ENCODE measurements at regions not wholly inside any gene's neighbourhood (a gene's known extent, or its start where the extent isn't known, plus 50 kb on each side); places are given as distances from the start of the nearest gene placed in this dataset.

DNA sequence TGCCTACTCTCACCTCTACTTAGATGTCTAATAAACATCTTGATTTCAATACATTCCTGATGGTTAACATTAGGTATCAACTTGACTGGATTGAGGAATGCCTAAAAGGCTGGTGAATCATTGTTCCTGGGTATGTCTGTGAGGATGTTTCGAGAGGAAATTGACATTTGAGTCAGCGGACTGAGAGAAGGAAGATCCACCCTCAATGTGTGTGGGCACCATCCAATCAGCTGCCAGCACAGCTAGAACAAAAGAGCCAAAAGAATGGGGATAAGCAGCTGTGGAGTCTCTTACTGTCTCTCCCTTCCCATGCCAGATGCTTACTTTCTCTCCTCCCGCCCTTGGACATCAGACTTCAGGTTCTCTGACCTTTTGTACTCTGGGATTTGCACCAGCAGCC lies 128.6 kb upstream of the HS3ST5 start:
- no peaks in the 10 kb centered on the region for H3K36me3 ChIP-seq (replicated peaks; ENCODE audit: insufficient read depth, low read length)
- no peaks in the 10 kb centered on the region for H3K4me1 ChIP-seq (ENCODE audit: low read length)
- no peak overlapping the region for H2AFZ ChIP-seq (ENCODE audit: low read length)
- DNase-seq = no peak
- H4K20me1 ChIP-seq (ENCODE audit: insufficient read depth, low read length) = no peaks in the 10 kb centered on the region
- H3K27me3 ChIP-seq (replicated peaks; ENCODE audit: insufficient read depth, low read length) = no peaks in the 10 kb centered on the region
- no peak overlapping the region for H3K4me3 ChIP-seq (ENCODE audit: low read length)
- TF ChIP-seq, protein P1, sequence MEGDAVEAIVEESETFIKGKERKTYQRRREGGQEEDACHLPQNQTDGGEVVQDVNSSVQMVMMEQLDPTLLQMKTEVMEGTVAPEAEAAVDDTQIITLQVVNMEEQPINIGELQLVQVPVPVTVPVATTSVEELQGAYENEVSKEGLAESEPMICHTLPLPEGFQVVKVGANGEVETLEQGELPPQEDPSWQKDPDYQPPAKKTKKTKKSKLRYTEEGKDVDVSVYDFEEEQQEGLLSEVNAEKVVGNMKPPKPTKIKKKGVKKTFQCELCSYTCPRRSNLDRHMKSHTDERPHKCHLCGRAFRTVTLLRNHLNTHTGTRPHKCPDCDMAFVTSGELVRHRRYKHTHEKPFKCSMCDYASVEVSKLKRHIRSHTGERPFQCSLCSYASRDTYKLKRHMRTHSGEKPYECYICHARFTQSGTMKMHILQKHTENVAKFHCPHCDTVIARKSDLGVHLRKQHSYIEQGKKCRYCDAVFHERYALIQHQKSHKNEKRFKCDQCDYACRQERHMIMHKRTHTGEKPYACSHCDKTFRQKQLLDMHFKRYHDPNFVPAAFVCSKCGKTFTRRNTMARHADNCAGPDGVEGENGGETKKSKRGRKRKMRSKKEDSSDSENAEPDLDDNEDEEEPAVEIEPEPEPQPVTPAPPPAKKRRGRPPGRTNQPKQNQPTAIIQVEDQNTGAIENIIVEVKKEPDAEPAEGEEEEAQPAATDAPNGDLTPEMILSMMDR (IDR thresholded peaks at IDR 0.05; ENCODE audit: low read length) = no peak
- TF ChIP-seq EZH2phosphoT487 (IDR thresholded peaks at IDR 0.05; ENCODE audit: low read length) = no peak
- no peak for TF ChIP-seq EZH2 (optimal IDR thresholded peaks at IDR 0.05; ENCODE audit: low read depth, low read length)
- no peak overlapping the region for H3K4me2 ChIP-seq (ENCODE audit: low read depth, low read length)
- no peak overlapping the region for H3K9ac ChIP-seq (ENCODE audit: low read length)
- no peaks in the 10 kb centered on the region for H3K9me2 ChIP-seq (replicated peaks; ENCODE audit: insufficient read depth, low read length)
- H3K9me3 ChIP-seq (replicated peaks; ENCODE audit: insufficient read depth, low read length) = no peaks in the 10 kb centered on the region
- H3K27ac ChIP-seq (ENCODE audit: low read length) = no peak overlapping the region
- no peaks in the 10 kb centered on the region for H3F3A ChIP-seq (ENCODE audit: insufficient read depth, low read length)
- H3K79me2 ChIP-seq (ENCODE audit: low read length) = no peaks in the 10 kb centered on the region

DNA sequence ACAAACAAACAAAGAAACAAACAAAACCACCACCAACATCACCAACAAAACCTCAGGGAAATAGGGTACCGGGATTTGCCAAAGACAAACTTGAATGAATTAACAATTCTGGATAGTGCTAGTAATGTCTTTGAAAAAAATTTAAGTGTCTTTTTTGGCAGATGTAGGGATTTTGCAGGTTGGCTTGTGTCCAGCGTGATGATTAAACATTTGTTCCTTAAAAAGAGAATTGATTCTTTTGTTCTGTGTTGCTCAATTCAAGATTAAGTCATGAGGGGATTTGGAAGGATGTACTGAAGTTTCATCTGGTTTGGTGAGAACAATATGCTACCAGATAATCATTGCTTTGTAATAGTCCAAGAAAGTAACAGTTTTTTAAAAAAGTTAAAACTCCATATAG lies 125.1 kb upstream of the HS3ST5 start:
- no peak for DNase-seq
- Histone ChIP-seq H3K9me2 (replicated peaks; ENCODE audit: insufficient read depth, low read length) (no peaks in the 10 kb centered on the region), H3K27me3 (replicated peaks; ENCODE audit: insufficient read depth, low read length) (no peaks in the 10 kb centered on the region), H3K36me3 (replicated peaks; ENCODE audit: insufficient read depth, low read length) (no peaks in the 10 kb centered on the region), H3K4me1 (ENCODE audit: low read length) (no peaks in the 10 kb centered on the region), H3K9ac (ENCODE audit: low read length) (no peak overlapping the region), H3K4me3 (ENCODE audit: low read length) (no peak overlapping the region), H3F3A (ENCODE audit: insufficient read depth, low read length) (no peaks in the 10 kb centered on the region), H3K27ac (ENCODE audit: low read length) (no peak overlapping the region), H4K20me1 (ENCODE audit: insufficient read depth, low read length) (no peaks in the 10 kb centered on the region), H3K79me2 (ENCODE audit: low read length) (no peaks in the 10 kb centered on the region), H3K4me2 (ENCODE audit: low read depth, low read length) (no peak overlapping the region), H3K9me3 (replicated peaks; ENCODE audit: insufficient read depth, low read length) (no peaks in the 10 kb centered on the region), H2AFZ (ENCODE audit: low read length) (no peak overlapping the region)
- no peak for TF ChIP-seq EZH2phosphoT487 (IDR thresholded peaks at IDR 0.05; ENCODE audit: low read length)
- no peak for TF ChIP-seq EZH2 (optimal IDR thresholded peaks at IDR 0.05; ENCODE audit: low read depth, low read length)
- TF ChIP-seq, protein P1 (IDR thresholded peaks at IDR 0.05; ENCODE audit: low read length) = no peak

DNA sequence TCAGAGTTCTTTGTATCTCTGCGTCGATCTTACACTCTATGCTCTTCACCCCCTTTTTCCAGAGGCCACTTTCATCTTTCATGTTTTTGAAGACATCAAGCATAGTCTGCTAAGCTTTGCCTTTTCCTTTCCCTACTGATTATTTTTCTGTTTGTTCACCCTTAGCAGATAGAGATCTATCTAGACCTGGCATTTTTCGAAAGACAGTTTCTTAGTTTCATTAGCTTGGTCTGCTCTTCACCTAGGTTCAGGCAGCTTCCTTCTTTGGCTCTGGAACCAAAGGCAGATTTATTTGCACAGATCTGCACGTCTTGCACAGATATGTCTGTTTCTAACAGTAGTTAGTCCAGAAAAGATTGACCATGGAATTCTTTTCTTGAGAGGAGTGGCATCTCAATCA lies 122.7 kb upstream of the HS3ST5 start:
- no peaks in the 10 kb centered on the region for H3K9me3 ChIP-seq (replicated peaks; ENCODE audit: insufficient read depth, low read length)
- no peaks in the 10 kb centered on the region for H3K27me3 ChIP-seq (replicated peaks; ENCODE audit: insufficient read depth, low read length)
- TF ChIP-seq EZH2phosphoT487 (IDR thresholded peaks at IDR 0.05; ENCODE audit: low read length) = no peak
- TF ChIP-seq, protein P1 (IDR thresholded peaks at IDR 0.05; ENCODE audit: low read length) = no peak
- TF ChIP-seq EZH2 (optimal IDR thresholded peaks at IDR 0.05; ENCODE audit: low read depth, low read length) = no peak
- no peaks in the 10 kb centered on the region for H3K36me3 ChIP-seq (replicated peaks; ENCODE audit: insufficient read depth, low read length)
- no peak overlapping the region for H3K27ac ChIP-seq (ENCODE audit: low read length)
- no peaks in the 10 kb centered on the region for H3K9me2 ChIP-seq (replicated peaks; ENCODE audit: insufficient read depth, low read length)
- H3K4me1 ChIP-seq (ENCODE audit: low read length) = no peaks in the 10 kb centered on the region
- no peaks in the 10 kb centered on the region for H3K79me2 ChIP-seq (ENCODE audit: low read length)
- no peaks in the 10 kb centered on the region for H3F3A ChIP-seq (ENCODE audit: insufficient read depth, low read length)
- DNase-seq = no peak
- no peak overlapping the region for H3K4me2 ChIP-seq (ENCODE audit: low read depth, low read length)
- H2AFZ ChIP-seq (ENCODE audit: low read length) = no peak overlapping the region
- H4K20me1 ChIP-seq (ENCODE audit: insufficient read depth, low read length) = no peaks in the 10 kb centered on the region
- no peak overlapping the region for H3K9ac ChIP-seq (ENCODE audit: low read length)
- no peak overlapping the region for H3K4me3 ChIP-seq (ENCODE audit: low read length)
